HG02623 (cell line): ENCODE measurements at regions not wholly inside any gene's neighbourhood (a gene's known extent, or its start where the extent isn't known, plus 50 kb on each side); places are given as distances from the start of the nearest gene placed in this dataset.
A peak's percentile ranks its signal among the peaks of the same experiment; 100 is the strongest.

Experiments
- ATAC-seq: cut with Tn5 transposase; IDR thresholded peaks from one replicate; pipeline ENCODE4 v1.9.1; 2021; ENCODE audit warnings: moderate library complexity; ENCODE audit not compliant: unreplicated experiment

DNA sequence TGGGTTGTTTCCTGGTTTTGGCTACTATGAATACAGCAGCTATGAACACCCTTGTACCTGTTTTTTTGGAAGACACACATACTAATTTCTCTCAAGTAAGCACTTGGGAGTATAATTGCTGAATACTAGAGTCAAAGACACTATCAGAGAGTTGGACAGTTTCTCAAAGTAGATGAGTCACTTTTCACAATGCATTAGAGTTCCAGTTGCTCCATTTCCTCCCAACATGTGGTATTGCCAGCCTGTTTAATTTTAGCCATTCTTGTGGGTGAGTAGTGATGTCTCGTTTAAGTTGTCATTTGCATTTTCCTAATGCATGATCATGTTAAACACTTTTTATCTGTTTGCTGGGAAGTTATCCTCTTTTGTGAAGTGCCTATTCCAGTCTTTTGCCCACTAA lies 81.6 kb upstream of the GDNF start:
- no peak for ATAC-seq

DNA sequence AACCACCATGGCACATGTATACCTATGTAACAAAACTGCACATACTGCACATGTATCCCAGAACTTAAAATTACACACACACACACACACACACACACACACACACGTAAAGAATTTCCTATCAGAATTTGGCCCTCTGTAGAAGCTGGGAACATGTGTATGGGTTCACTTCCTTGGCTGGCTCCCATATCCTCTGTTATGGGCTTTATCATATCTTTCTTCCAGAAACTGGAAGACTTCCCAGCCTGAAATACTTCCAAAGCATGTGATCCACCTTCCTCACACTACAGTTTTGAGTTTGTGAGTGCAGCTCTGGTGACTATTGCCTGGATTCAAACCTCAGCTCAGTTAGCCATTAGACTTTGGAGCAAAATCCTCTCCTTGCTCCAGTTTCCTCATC lies 78.6 kb upstream of the GDNF start:
- no peak for ATAC-seq

DNA sequence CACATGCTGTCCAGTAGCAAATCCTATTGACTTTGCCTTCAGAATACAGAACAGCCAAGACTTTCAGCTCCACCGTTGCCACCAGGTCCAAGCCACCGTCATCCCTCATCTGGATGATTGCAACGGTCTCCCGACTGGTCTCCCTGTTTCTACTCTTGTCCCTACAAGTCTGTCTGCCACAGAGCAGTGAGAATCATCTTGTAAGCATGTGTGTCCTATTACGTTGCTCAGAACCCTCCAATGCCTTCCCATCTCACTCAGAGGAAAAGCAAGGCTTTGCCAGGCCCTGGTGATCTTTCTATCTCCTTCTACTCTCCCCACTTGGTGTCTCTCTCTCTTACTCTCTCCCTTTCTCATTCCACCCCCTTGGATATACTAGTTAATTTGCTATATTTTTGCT lies 76.7 kb upstream of the GDNF start:
- ATAC-seq: no peak

DNA sequence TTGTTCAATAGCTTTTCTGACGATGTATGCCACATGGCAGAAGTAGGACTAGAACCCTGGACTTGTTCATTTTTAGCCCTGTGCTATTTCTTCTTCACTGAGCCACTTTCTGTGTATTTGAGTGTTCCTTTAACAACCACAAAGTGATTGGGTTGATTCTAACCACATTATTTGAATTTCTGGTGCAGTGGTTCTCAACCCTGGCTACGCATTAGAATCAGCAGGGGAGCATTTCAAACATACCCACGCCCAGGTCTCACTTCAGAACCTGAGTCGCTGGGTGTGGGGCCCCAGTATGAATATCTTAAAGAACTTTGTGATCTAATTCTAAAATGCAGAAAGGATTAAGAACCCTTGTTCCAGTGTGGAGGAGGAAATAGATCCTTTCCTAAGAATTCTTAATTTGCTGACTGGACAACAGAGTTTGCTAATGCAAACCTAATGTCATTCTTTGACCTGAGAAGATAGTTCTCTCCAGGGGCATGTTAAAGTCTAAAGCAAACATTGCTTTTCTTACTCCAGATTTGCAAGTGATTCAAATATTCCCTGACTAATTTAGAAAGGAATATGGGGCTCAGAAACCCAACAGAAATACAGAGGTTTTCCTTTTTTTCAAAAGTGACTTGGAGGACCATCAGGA lies 75.4 kb upstream of the GDNF start:
- ATAC-seq: peak; percentile 59

DNA sequence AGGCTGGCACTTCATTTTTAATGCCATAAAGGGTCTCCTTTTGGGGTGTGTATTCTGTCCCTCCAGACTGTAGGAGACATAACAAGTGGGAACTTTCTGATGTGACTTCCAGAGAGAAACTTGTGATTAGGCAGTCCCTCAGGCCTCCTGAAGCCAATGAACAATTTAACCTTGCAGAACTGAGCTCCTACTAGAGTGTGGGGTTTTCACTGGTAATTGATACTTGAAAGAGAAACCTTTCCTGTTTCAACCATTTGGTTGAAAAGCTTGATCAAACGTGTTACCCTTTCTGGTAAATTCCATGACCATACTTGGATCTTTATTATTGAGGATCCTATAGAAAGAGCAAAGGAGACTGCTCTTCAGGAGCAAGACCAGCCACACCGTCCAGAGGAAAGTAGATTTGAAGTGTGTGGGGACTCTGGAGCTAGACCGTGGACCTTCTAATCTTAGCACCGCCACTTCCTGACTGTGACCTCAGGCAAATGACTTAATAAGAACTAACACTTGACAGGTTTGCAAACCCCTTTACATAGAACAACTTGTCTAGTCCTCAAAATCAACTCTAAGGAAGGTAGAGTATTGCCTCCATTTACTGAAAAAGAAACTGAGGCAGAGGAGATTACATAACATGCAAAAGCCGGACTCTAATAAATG lies 69.9 kb upstream of the GDNF start:
- ATAC-seq: peak; percentile 89

DNA sequence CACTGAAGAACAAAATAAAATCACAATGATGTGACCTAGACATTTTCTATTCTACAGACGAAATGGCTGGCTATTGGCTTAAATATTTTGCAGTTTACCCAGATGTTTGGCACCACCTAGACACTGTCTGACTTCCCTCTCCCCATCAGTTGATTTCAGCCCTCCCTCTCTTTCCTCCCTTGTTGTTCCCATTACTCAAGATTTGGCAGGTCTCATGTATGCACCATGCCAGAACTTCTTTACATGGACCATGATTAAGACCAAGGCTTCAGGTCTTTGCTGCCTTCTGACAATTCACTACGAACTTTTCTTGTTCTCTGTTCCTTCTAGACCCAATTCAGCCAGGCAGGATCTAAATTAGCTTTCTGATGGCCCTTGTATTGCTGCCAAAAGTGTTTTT lies 66.6 kb upstream of the GDNF start:
- no peak for ATAC-seq

DNA sequence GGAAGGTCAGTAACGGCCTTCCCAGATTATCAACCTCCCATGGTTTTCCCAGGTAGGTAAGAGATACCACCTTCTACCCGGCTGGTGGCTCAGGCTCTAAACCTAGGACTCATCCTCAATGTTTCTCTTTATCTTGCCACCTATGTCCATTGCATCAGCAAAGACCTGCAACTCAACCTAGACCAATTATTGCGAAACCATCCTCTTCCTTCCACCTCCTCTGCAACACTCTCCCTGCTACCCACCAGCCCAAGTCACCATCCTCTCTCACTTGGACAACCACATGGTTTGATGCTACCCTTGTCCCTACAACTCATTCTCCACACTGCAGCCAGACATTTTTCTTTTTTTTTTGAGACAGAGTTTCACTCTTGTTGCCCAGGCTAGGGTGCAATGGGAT lies 65.4 kb upstream of the GDNF start:
- ATAC-seq: no peak

DNA sequence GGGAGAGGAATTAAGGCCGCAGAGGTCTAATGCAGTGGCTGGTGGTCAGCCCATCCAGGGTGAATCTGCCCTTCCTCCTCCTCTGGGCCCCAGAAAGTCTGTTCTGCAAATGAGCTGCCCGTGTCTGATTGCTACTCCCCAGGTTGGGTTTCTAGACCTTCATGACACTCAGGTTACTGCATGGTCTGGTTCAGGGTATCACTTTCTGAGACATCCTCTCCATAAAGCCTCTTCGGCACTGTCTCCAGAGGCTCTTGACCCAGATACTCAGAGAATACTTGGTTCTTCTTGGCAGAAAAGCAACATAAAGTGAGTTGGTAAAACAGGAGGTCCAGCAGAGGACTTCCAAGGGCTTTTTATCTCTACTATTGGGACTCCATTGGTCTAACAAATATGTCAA lies 62.5 kb upstream of the GDNF start:
- ATAC-seq: no peak

DNA sequence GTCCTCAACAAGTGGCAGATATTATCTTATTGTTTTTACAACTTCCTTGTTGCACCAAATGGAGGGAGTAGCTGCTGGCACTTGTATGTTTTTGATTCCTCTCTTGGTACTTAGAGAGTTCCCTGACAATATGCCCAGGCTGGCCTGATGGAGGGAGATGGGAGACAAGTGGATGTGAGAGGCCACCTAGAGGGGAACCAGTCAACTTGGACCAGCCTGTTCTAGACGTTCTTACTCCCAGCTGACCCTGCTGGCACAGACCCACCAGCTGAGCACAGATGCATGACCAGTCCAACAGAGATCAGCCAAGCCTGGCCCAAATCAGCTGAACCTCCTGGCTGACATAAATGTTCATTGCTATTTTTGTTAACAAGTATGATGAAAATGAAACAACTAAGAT lies 60.9 kb upstream of the GDNF start:
- ATAC-seq: no peak

DNA sequence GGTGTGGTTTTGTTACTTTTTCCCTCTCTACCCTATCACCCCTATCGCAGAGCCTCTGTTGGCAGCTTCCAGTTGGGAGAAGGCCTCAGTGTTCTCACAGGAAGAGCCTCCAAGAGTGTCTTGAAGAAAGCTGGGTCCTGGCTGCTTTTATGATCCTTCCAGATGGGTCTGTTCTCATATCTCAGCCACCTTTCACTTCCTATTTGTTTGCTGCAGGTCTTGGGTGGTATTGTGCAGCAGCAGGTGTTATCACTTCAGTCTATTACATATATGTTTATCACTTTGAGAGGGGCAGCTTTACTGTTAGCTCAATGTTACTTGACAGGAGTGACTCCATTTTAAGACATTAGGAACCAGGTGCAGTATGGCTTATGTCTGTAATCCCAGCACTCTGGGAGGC lies 59.2 kb upstream of the GDNF start:
- ATAC-seq: no peak

DNA sequence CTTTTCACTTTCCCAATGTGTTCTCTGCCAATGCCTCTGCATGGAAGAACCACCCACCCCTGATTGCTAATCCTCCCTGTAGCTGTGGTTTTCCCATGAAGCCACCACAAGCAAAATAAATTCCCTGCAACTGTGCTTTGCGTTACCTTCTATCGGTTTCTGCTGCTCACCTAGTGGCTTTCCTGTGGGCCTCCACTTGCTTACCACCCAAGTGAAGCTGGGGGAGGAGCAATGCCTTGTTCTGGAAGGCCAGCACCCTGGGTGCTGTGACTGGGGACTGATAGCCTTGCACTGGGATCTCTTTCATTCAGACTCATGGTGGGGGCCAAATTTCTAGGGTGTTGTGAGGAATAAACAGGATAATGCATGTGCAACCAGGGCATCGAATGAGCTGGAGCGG lies 56.3 kb upstream of the GDNF start:
- no peak for ATAC-seq

DNA sequence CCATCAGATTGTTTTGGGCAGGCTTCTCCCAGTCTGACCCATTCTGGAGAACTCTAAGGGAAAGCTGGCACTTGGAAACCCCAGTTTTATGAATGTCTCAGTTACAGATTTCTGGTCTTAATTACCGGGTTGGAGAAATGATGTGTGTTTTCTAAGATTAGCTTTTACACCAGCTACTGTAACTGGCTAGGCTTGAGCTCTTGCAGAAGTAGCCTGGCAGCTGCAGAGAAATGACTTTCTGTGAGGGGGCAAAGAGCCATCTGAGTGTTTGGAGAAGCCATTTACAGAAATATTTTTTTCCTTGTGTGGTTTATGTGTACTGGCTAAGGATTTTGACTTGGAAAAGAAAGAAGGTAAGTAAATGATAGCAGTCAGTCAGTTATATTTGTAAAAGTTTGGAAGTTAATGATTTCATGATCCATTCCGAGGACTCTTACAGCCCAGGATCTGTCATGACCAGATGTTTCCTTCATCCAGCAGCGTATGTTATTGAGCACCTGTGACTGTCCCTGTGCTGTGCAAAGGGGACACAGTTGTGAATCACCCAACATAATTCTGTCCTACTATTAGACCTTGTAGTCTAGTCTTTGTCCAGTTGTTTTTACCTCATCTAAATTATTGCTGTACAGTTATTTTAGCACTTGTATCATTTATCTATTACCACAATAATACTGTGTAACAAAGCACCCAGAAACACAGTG lies 53.7 kb upstream of the GDNF start:
- no peak for ATAC-seq

DNA sequence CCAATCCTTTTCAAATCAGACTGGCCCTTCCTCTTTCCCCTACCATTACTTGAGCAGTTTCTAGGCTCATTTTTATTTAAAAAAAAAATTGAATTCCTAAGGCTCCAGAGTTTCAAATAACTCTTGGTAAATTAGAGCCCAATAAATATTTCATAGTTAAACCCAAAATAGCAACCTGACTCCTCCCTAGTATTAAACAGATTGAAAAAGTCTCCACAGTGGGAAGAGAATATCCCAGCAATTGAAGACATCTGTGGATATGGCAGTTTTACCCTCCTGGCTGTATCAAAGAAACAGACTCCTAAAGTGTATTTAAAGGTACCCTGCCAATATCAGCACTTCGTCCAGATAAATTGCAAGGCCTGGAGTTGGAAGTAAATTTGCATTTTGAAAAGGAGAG lies 52.7 kb upstream of the GDNF start:
- no peak for ATAC-seq

DNA sequence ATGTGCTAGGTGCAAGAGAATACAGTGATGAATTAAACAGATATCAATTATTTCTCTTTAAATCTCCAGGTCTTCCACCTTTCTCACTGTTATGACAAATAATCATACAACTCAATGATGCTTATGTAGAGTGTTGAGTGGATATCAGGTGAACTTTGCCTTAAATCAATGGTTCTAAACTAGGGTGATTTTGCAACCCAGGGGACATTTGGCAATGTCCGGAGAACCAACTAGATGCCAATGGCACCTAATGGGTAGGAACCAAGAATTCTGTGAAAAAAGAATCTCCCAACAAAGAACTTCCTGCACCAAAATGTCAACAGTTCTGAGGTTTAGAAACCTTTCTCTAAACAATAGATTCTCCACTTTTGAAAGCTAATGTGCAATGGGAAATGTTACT lies 52.0 kb upstream of the GDNF start:
- no peak for ATAC-seq

DNA sequence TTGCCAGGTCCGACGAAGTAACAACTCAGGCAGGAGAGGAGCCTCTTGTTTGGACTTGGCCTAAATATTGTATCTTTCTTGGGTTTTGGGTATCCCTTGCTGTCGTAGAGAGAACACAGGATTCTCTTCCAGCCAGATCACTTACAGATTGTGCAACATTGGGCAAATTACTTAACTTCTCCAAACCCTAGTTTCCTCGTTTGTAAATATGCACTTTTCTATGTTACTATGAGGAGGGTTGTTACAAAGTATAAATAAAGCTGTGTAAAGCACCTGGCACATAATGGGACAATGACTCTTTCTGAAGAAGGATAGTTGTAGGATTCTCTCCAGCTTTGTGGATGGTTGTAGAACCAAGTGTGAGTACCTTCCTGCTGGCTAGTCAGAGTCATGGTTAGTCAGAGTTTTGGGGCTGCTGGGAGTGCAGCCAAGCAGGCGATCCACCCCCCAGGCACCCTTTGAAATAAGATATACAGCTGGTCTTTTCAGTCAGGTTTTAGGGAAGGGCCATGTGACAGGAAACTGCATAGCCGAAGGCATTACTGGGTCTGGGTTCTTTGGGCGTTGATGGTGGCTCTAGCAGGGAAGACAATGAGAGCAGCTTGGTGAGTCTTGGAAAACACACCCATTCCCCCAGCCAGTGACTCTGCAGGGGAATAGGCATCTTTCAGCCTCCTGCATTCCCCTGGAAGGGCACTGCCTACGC lies 49.9 kb upstream of the GDNF start:
- ATAC-seq: no peak
